HG02571 (cell line): ENCODE measurements at regions not wholly inside any gene's neighbourhood (a gene's known extent, or its start where the extent isn't known, plus 50 kb on each side); places are given as distances from the start of the nearest gene placed in this dataset.

ENCODE experiments used
- ATAC-seq: cut with Tn5 transposase; IDR thresholded peaks from one replicate; pipeline ENCODE4 v1.9.1; 2021; ENCODE audit warnings: mild to moderate bottlenecking, moderate library complexity; ENCODE audit not compliant: unreplicated experiment

DNA sequence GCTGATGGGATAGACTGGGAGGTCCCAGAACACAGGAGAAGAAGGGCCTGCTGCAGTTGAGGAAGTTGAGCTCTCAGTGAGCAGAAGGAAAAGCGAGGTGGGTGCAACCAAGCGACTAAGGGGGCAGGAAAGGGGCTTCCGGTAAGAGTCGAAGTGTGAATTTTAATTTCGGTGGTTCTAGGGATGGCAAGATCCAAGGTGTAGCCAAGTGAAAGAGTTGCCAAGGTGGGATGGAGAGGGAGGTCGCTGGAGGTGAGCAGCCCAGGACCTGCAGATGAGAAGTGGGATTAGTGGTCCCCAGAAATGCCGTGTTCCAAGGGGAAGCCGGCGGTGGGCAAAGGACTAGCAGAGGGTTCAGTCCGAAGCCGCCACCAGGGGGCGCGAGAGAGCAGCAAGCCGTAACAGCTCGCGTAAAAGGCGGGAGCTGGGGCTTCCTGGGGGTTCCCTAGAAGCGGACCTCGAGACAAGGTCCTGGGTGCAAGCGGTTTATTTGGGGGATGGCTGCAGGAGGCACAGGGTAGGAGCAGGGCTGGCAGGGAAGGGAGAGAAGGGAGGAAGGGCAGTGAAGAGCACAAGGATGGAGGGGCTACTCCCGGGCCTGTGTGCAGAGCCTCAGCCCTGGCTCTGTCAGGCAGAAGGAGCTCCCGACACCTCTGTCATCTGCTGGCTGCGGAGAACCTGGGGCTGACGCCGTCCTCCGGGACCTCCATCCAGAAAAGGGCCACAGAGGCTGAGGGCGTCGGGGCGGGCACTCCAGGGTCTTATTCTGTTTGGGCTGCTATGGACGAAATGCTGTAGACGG, 103.6 kb downstream of the PAX1 start:
- ATAC-seq, result no peak

GRCh38 chr20:21808139-21808538, 102.7 kb downstream of the PAX1 start:
- no peak for ATAC-seq

- ATAC-seq, result no peak
Observed at GRCh38 chr20:21804802-21805201, 99.3 kb downstream of the PAX1 start.

GRCh38 chr20:21801193-21801592, 95.7 kb downstream of the PAX1 start:
- ATAC-seq, result no peak

DNA sequence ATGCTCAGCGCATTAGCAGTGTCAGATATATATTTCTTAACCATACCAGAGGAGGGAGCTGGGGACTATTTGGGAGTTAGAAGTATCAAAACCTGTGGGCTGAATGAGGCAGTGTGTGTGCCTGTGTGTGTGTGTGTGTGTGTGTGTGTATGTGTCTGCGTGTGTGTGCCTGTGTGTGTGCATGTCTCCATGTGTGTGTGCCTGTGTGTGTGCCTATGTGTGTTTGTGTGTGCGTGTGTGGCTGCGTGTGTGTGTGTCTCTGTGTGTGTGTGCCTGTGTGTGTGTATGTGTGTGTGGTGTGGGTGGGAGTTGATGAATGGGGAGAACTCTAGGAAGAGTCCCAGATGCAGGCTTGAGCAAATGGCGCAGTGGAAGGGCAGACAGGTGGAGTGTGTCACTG, 92.9 kb downstream of the PAX1 start:
- ATAC-seq, result no peak

- ATAC-seq, result no peak
Observed at GRCh38 chr20:21796059-21796458, 90.6 kb downstream of the PAX1 start.

DNA sequence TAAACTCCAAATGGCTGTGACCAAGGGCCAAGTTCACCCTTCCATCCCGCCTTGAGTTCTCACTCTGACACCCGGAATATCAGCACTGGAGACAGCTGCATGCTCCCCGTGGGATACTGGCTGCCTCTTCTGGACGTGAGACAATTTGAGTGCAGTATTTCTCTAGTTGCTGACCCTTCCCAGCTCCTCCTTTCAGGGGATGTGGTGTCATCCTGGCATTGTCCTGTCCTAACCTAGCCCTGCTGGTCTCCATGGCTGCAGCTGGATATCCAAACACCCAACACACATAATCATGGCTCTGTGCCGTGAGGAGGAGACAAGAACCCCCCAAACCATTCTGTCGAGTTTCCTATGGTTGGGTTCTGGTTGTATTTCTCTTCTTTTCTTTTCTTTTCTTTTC, 82.6 kb downstream of the PAX1 start:
- ATAC-seq, result no peak

GRCh38 chr20:21781446-21782075, 76.1 kb downstream of the PAX1 start:
- no peak for ATAC-seq

DNA sequence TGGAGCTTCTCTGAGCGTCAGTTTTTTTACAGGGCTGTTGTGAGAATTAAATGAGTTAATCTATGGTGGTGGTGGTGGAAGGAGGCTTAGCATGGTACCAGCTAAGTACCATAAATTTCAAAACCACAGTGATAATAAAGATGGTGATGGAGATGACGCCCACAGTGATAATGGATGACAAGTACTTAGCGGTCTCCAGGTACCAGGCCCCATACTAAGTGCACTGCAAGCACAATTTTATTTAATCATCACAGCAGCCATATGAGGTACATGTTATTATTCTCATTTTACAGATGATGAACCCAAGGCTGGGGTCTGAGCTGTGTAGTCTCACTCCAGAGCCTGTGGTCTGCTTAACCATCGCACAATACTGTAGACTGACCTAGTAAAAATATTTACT, 75.1 kb downstream of the PAX1 start:
- no peak for ATAC-seq
